Testis (tissue), 2 donors: ENCODE measurements at regions not wholly inside any gene's neighbourhood (a gene's known extent, or its start where the extent isn't known, plus 50 kb on each side); places are given as distances from the start of the nearest gene placed in this dataset.

Experiments
- POLR2A ChIP-seq: fragments of 450-650 bp; IDR thresholded peaks from one replicate; pipeline ENCODE4 v1.6.1; 2017; ENCODE audit warnings: antibody characterized with exemption, mild to moderate bottlenecking, moderate library complexity
- TF ChIP-seq, protein P1 (sequence below), 3 experiments: fragments of 450-650 bp in 2 of 3; fragments of 200-600 bp in 1 of 3; sonication (generic) in 1 of 3; IDR thresholded peaks; one replicate each; pipeline ENCODE4 v1.5.1; 2016 to 2019; ENCODE audit warnings: antibody characterized with exemption in 3 of 3, mild to moderate bottlenecking in 2 of 3, moderate library complexity in 1 of 3

DNA sequence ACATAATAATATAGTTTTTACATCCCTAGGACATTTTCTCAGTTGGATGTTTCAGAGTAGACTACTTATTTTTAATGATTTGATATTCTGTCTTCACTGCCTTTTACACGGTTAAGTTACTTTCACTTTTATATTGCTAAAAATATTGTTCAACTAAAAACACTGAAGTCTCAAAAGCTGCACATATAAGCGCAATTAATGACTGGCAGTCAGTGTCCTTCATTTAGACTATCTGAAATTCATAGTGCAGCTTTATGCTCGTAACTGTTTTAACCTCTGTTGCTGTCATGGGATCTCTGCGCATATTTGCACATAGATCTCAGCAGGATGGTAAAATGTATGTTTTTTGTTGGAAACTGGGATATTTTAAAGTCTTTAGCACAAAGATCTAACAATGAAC, 864.3 kb downstream of the SLITRK6 start:
- TF ChIP-seq, protein P1, sequence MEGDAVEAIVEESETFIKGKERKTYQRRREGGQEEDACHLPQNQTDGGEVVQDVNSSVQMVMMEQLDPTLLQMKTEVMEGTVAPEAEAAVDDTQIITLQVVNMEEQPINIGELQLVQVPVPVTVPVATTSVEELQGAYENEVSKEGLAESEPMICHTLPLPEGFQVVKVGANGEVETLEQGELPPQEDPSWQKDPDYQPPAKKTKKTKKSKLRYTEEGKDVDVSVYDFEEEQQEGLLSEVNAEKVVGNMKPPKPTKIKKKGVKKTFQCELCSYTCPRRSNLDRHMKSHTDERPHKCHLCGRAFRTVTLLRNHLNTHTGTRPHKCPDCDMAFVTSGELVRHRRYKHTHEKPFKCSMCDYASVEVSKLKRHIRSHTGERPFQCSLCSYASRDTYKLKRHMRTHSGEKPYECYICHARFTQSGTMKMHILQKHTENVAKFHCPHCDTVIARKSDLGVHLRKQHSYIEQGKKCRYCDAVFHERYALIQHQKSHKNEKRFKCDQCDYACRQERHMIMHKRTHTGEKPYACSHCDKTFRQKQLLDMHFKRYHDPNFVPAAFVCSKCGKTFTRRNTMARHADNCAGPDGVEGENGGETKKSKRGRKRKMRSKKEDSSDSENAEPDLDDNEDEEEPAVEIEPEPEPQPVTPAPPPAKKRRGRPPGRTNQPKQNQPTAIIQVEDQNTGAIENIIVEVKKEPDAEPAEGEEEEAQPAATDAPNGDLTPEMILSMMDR (IDR thresholded peaks at IDR 0.05): no peak
- TF ChIP-seq POLR2A: no peak
